ENCODE measurements at regions not wholly inside any gene's neighbourhood (a gene's known extent, or its start where the extent isn't known, plus 50 kb on each side); places are given as distances from the start of the nearest gene placed in this dataset.

- no peak for DNase-seq
These were observed 160.2 kb downstream of the CYYR1 start for GRCh38 chr21:26412885-26413284.

- peak in 1 of 3 experiments; percentile 17 for DNase-seq
These were observed 163.4 kb downstream of the CYYR1 start for GRCh38 chr21:26409735-26410134.

GRCh38 chr21:26408511-26408910, 164.6 kb downstream of the CYYR1 start:
- DNase-seq: no peak

GRCh38 chr21:26406526-26406925, 166.6 kb downstream of the CYYR1 start:
- no peak for DNase-seq

- DNase-seq: peak in 2 of 3 experiments; percentile 9 to 38
These were observed 167.2 kb downstream of the CYYR1 start for GRCh38 chr21:26405735-26406361.

- no peak for DNase-seq
These were observed 168.0 kb downstream of the CYYR1 start for GRCh38 chr21:26405071-26405470.

- DNase-seq: no peak
These were observed 168.8 kb downstream of the CYYR1 start for GRCh38 chr21:26404288-26404687.

GRCh38 chr21:26403321-26403720, 169.8 kb downstream of the CYYR1 start:
- no peak for DNase-seq

GRCh38 chr21:26397545-26397944, 175.5 kb downstream of the CYYR1 start:
- no peak for DNase-seq

- no peak for DNase-seq
These were observed 178.7 kb downstream of the CYYR1 start for GRCh38 chr21:26394341-26394740.

GRCh38 chr21:26391166-26391565, 181.9 kb downstream of the CYYR1 start:
- DNase-seq: no peak

GRCh38 chr21:26389971-26390641, 183.0 kb downstream of the CYYR1 start:
- DNase-seq: peak in 1 of 3 experiments; percentile 47

- no peak for DNase-seq
These were observed 184.3 kb downstream of the CYYR1 start for GRCh38 chr21:26388731-26389231.

GRCh38 chr21:26385721-26386120, 187.4 kb downstream of the CYYR1 start:
- DNase-seq: peak in 1 of 3 experiments; percentile 43

- DNase-seq: no peak
These were observed 193.5 kb downstream of the CYYR1 start for GRCh38 chr21:26379561-26379960.

- no peak for DNase-seq
These were observed 195.9 kb downstream of the CYYR1 start for GRCh38 chr21:26377111-26377694.

GRCh38 chr21:26374817-26375216, 198.3 kb downstream of the CYYR1 start:
- no peak for DNase-seq

GRCh38 chr21:26368591-26369320, 198.2 kb upstream of the APP start:
- DNase-seq: no peak

GRCh38 chr21:26366781-26367180, 196.2 kb upstream of the APP start:
- no peak for DNase-seq

GRCh38 chr21:26365849-26366248, 195.3 kb upstream of the APP start:
- DNase-seq: no peak

GRCh38 chr21:26351661-26352060, 181.1 kb upstream of the APP start:
- DNase-seq: no peak

GRCh38 chr21:26332867-26333266, 162.3 kb upstream of the APP start:
- DNase-seq: no peak

GRCh38 chr21:26331205-26331980, 160.8 kb upstream of the APP start:
- DNase-seq: no peak

Data from NCI-H1417 (cell line).